MM.1S (cell line): ENCODE measurements at regions not wholly inside any gene's neighbourhood (a gene's known extent, or its start where the extent isn't known, plus 50 kb on each side); places are given as distances from the start of the nearest gene placed in this dataset.

Experiments
- DNase-seq: peaks from one replicate; pipeline ENCODE4 v3.0.0-alpha.2; 2015
- H2AFZ ChIP-seq: fragments of 300-600 bp; sonication (generic); 2 replicates; pipeline ENCODE4 v1.6.0; 2016; ENCODE audit warnings: antibody characterized with exemption, low read length
- H3F3A ChIP-seq: fragments of 300-600 bp; sonication (generic); 2 replicates; pipeline ENCODE4 v1.6.1; 2016; ENCODE audit warnings: mild to moderate bottlenecking, antibody characterized with exemption, low read length, moderate library complexity, mixed read lengths; ENCODE audit not compliant: insufficient read depth
- H3K27ac ChIP-seq: fragments of 300-600 bp; sonication (generic); 2 replicates; pipeline ENCODE4 v1.5.1; 2016; ENCODE audit warnings: mild to moderate bottlenecking, low read length
- H3K27me3 ChIP-seq: fragments of 300-600 bp; sonication (generic); replicated peaks from 2 replicates; pipeline ENCODE4 v1.6.0; 2016; ENCODE audit warnings: low read length; ENCODE audit not compliant: insufficient read depth
- H3K36me3 ChIP-seq: fragments of 300-600 bp; sonication (generic); replicated peaks from 2 replicates; pipeline ENCODE4 v1.6.1; 2016; ENCODE audit warnings: mild to moderate bottlenecking, low read length, mixed read lengths; ENCODE audit not compliant: insufficient read depth
- H3K4me1 ChIP-seq: fragments of 300-600 bp; sonication (generic); 2 replicates; pipeline ENCODE4 v1.6.1; 2016; ENCODE audit warnings: low read length, mixed read lengths
- H3K4me2 ChIP-seq: fragments of 300-600 bp; sonication (generic); 2 replicates; pipeline ENCODE4 v1.6.0; 2016; ENCODE audit warnings: low read depth, low read length
- H3K4me3 ChIP-seq: fragments of 300-600 bp; sonication (generic); 2 replicates; pipeline ENCODE4 v1.5.1; 2016; ENCODE audit warnings: low read length, mixed read lengths
- H3K79me2 ChIP-seq: fragments of 300-600 bp; sonication (generic); 2 replicates; pipeline ENCODE4 v1.6.1; 2016; ENCODE audit warnings: mixed run types, low read length, mixed read lengths
- H3K9ac ChIP-seq: fragments of 300-600 bp; sonication (generic); 2 replicates; pipeline ENCODE4 v1.6.1; 2016; ENCODE audit warnings: low read length, mixed read lengths
- H3K9me2 ChIP-seq: fragments of 300-600 bp; sonication (generic); replicated peaks from 2 replicates; pipeline ENCODE4 v1.6.1; 2016; ENCODE audit warnings: mild to moderate bottlenecking, low read length, mixed read lengths; ENCODE audit not compliant: insufficient read depth
- H3K9me3 ChIP-seq: fragments of 300-600 bp; sonication (generic); replicated peaks from 2 replicates; pipeline ENCODE4 v1.6.1; 2016; ENCODE audit warnings: mild to moderate bottlenecking, low read length, mixed read lengths; ENCODE audit not compliant: insufficient read depth
- H4K20me1 ChIP-seq: fragments of 300-600 bp; sonication (generic); 2 replicates; pipeline ENCODE4 v1.6.1; 2016; ENCODE audit warnings: mild to moderate bottlenecking, low read length, moderate library complexity, mixed read lengths; ENCODE audit not compliant: insufficient read depth
- EZH2 ChIP-seq: fragments of 300-600 bp; sonication (generic); optimal IDR thresholded peaks from 2 replicates; pipeline ENCODE3; 2017; ENCODE audit warnings: low read depth, mild to moderate bottlenecking, antibody characterized with exemption, low read length, mixed read lengths
- EZH2phosphoT487 ChIP-seq: fragments of 300-600 bp; sonication (generic); IDR thresholded peaks from 2 replicates; pipeline ENCODE4 v1.6.1; 2018; ENCODE audit warnings: antibody characterized with exemption, low read length
- TF ChIP-seq, protein P1 (sequence below): fragments of 300-600 bp; sonication (generic); IDR thresholded peaks from 2 replicates; pipeline ENCODE4 v1.5.1; 2016; ENCODE audit warnings: antibody characterized with exemption, low read length, mixed read lengths

DNA sequence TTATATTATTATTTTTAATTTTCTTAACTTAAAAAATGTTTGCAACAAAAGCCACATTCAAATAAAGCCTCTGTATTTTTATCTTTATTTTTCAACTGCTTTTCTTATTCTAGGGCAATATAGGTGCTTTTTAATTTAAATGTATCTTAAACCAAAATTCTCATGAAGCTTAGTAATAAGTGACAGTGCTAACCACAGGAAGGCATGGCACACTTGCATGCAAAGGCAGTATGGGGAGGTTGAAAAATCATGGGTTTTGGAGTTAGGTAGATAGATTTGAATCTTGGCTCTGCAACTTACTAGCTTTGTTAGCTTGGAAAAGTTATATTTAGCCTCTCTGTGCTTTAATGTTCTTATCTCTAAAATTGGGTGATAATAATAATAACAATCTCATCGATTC, 458.0 kb downstream of the DMAC1 start:
- Histone ChIP-seq H3K9me3 (no peaks in the 10 kb centered on the region), H3K27me3 (no peaks in the 10 kb centered on the region), H3F3A (no peaks in the 10 kb centered on the region), H3K27ac (no peak overlapping the region), H3K79me2 (no peaks in the 10 kb centered on the region), H3K4me1 (0 out of 2 replicates have a peak, but pooled peaks cover 6% of the 10 kb centered on the region), H3K9me2 (no peaks in the 10 kb centered on the region), H3K4me2 (no peak overlapping the region), H3K4me3 (no peak overlapping the region), H4K20me1 (no peaks in the 10 kb centered on the region), H2AFZ (no peak overlapping the region), H3K36me3 (no peaks in the 10 kb centered on the region), H3K9ac (no peak overlapping the region)
- DNase-seq = no peak
- TF ChIP-seq EZH2 (no peak), EZH2phosphoT487 (no peak)
- TF ChIP-seq, protein P1, sequence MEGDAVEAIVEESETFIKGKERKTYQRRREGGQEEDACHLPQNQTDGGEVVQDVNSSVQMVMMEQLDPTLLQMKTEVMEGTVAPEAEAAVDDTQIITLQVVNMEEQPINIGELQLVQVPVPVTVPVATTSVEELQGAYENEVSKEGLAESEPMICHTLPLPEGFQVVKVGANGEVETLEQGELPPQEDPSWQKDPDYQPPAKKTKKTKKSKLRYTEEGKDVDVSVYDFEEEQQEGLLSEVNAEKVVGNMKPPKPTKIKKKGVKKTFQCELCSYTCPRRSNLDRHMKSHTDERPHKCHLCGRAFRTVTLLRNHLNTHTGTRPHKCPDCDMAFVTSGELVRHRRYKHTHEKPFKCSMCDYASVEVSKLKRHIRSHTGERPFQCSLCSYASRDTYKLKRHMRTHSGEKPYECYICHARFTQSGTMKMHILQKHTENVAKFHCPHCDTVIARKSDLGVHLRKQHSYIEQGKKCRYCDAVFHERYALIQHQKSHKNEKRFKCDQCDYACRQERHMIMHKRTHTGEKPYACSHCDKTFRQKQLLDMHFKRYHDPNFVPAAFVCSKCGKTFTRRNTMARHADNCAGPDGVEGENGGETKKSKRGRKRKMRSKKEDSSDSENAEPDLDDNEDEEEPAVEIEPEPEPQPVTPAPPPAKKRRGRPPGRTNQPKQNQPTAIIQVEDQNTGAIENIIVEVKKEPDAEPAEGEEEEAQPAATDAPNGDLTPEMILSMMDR = no peak

DNA sequence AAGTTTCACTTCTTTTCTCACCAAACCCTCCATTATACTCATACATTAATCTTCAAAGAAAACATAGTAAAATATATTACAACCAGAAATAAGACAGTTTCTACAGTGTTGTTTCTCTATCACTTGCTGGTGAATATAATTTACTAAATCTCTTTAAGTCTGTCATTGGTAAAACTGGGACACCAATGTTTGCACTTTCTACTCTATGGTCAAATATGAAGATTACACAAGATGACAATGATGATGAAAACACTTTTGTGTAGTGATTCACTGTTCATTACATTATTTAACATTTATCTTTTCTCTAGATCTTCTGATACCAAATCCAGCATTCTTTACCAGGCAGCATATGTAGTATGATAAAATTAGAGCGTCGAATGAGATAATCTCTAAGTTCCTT, 459.1 kb downstream of the DMAC1 start:
- Histone ChIP-seq H3K27ac (no peak overlapping the region), H3K9me2 (no peaks in the 10 kb centered on the region), H3K4me3 (no peak overlapping the region), H3K9ac (no peak overlapping the region), H4K20me1 (no peaks in the 10 kb centered on the region), H2AFZ (no peak overlapping the region), H3K9me3 (no peaks in the 10 kb centered on the region), H3F3A (no peaks in the 10 kb centered on the region), H3K4me2 (no peak overlapping the region), H3K36me3 (no peaks in the 10 kb centered on the region), H3K27me3 (no peaks in the 10 kb centered on the region), H3K4me1 (0 out of 2 replicates have a peak, but pooled peaks cover 6% of the 10 kb centered on the region), H3K79me2 (no peaks in the 10 kb centered on the region)
- TF ChIP-seq EZH2phosphoT487 (no peak), EZH2 (no peak)
- TF ChIP-seq, protein P1 = no peak
- DNase-seq = no peak

GRCh38 chr9:7338586-7339281, 460.8 kb downstream of the DMAC1 start:
- Histone ChIP-seq H3F3A (no peaks in the 10 kb centered on the region), H3K4me2 (no peak overlapping the region), H3K36me3 (no peaks in the 10 kb centered on the region), H2AFZ (no peak overlapping the region), H3K4me3 (no peak overlapping the region), H3K9me2 (no peaks in the 10 kb centered on the region), H3K79me2 (no peaks in the 10 kb centered on the region), H3K27me3 (no peaks in the 10 kb centered on the region), H3K27ac (no peak overlapping the region), H3K9ac (no peak overlapping the region), H4K20me1 (no peaks in the 10 kb centered on the region), H3K9me3 (no peaks in the 10 kb centered on the region), H3K4me1 (0 out of 2 replicates have a peak, but pooled peaks cover 6% of the 10 kb centered on the region)
- TF ChIP-seq EZH2phosphoT487 = no peak
- no peak for TF ChIP-seq EZH2
- TF ChIP-seq, protein P1 = no peak
- no peak for DNase-seq
